Bone marrow (tissue), 2 donors: ENCODE measurements at regions not wholly inside any gene's neighbourhood (a gene's known extent, or its start where the extent isn't known, plus 50 kb on each side); places are given as distances from the start of the nearest gene placed in this dataset.
A peak's percentile ranks its signal among the peaks of the same experiment; 100 is the strongest.

Source experiments
- DNase-seq, 2 donors: peaks; one replicate each; lab custom pipeline; 2025; lab: John Stamatoyannopoulos, UW

DNA sequence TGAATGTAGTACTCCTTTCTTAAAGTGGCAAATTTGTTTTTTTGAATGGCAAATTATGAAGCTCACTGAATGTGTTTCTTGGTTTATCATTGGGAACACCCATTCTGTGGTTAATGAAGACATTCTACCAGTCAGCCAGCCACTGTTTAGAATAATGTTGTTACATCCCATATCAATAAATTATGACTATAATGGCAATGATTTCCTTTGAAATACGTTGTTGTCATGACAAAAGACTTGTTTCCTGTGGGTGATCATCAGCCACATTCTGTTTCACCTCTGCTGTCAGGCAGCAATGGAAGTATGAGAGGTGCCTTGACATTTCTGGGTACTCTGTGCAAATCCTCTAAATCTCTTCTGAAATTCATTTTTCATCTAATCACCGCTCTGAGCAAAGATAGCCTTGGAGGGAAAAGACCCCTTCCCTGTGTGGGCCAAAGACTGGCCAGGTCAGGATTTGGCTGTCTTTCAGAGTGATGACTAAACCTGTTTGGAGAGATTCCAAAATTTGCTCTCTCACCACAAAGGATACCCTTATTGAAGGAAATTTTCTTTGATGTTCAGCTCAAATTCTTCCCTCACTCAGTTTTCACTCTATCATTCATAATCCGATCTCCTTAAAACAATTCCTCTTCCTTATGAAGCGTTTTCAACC, 869.2 kb downstream of the BCL11A start:
- no peak for DNase-seq

DNA sequence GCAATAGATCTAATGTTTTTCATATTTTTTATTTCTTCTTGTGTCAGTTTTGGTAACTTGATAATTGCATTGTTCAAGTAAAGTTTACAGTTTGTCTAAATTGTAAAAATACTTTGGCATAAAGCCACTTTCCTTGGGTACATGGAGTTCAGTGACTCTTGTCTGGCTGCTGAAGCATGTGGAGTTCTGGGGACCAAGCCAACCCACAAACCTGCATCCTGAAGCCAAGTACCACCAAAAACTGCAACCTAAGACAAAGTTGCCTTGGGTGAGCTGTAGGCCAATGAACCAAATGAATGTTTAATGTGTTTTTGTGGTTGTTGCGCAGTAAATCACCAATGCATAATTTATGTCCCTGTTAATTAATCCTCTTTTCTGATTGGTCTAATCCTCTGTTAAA, 872.6 kb downstream of the BCL11A start:
- no peak for DNase-seq

GRCh38 chr2:59677158-59677557, 876.3 kb downstream of the BCL11A start:
- no peak for DNase-seq

DNA sequence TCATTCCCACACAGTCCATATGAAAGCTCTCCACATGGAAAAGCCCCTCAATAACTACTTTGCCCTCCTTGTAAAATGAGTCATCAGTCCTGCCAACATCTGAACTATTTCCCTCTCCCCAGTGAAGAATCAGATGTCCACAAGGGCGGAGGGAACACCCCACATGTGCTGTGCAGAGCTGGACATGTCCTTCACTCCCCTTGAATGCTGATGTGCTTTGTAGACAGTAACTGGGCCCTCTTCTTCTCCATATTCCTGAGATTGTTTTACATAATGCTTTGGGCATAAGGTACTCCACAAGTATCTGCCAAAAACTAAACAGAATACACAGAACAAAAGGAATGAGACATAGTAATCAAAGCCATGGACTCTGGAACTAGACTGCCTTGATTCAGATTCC, 879.4 kb downstream of the BCL11A start:
- DNase-seq: no peak

DNA sequence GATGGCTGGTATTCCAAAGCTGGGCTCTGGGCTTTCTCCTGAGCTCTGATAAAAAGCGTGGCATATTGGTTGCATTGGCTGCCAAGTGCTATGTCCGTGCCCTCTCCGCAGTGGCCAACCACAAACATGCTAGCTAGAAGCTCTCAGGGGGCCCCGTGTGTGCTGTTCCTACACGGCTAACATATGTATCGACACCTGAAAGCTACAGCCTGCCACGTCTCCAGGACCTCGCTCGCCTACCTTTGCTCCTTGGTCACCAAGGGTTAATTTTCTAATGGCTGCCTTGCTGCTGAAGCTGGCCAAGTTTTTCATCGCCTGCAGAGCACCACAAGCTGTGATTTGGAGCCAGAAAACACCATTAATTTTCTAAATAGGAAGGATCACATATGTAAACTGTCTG, 888.4 kb downstream of the BCL11A start:
- no peak for DNase-seq

GRCh38 chr2:59662127-59662861, 891.2 kb downstream of the BCL11A start:
- DNase-seq: no peak

DNA sequence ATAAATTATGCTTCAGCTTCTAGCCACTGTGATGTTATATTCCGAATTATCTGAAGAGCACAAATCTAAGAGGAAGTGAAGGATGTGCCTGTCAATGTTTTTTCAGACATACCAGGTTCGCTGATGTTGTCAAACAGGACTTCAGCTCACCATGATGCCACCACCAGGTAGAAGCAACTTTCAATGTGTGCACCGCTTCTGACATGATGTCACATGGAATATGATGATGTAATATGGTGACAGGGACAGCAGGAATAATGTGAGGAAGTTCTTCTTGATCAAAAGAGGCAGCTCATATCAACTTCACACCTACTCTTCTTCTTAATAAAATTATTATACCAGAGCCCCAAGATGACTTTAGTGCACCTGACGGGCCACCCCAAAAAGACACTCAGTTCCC, 893.2 kb downstream of the BCL11A start:
- no peak for DNase-seq

GRCh38 chr2:59658906-59659635, 894.4 kb downstream of the BCL11A start:
- DNase-seq: no peak

GRCh38 chr2:59655809-59656208, 897.6 kb downstream of the BCL11A start:
- DNase-seq: no peak

- DNase-seq: no peak
These were observed 898.7 kb downstream of the BCL11A start for GRCh38 chr2:59654710-59655109.

DNA sequence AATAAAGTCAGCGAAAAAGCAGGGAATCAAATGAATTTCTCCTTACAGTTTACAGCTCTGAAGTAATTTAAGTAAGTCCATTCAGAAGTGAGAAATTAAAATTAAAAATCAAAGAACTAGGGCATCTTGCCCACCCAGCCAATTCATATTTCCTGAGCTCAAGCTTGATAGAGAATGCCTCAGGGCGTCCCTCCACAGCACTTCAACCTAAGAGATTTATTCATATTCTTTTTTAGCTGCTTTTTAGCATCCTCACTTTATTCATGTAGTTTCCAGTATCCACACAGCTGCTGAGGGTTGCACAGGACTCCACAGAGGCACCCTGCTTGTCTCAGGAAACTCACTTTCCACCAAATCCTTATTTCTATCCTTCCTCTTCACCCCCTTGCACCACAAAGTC, 900.3 kb downstream of the BCL11A start:
- no peak for DNase-seq

DNA sequence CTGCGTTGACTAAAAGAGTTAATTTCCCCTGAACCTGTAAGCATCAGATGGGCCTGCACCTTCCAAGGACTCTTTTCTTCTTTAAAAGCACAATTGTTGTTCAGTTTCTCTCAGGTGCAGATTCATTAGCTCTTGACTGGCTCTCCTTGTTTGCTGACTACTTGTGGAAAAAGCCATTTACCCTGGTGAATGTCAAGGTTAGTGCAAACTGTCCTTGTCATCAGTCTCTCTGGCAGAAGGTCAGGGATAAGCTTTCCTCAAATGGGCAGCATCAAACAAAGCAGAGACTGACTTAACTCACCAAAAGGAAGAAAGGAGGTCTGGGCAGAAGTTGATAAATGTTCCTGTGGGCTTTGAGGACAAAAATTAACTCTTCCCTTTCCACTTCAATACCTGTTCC, 922.7 kb downstream of the BCL11A start:
- DNase-seq: no peak

DNA sequence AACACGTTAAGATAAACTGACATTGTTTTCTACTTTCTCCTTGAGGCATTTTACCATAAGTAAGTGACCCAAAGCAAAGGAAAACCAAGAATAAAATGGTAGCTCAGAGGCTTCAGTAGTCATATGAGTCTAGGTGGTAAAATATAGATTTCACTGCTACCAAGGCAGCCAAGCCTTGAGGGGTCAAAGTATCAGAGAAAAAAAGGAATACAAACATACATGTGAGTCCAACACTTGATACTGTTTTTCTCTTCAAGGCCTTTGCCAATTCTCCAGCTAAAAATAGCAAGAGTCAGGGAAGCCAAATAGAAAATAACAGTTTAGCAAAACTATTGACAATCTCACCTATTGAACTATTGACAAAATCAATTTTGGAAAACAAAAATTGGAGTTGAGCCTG, 925.9 kb downstream of the BCL11A start:
- no peak for DNase-seq

DNA sequence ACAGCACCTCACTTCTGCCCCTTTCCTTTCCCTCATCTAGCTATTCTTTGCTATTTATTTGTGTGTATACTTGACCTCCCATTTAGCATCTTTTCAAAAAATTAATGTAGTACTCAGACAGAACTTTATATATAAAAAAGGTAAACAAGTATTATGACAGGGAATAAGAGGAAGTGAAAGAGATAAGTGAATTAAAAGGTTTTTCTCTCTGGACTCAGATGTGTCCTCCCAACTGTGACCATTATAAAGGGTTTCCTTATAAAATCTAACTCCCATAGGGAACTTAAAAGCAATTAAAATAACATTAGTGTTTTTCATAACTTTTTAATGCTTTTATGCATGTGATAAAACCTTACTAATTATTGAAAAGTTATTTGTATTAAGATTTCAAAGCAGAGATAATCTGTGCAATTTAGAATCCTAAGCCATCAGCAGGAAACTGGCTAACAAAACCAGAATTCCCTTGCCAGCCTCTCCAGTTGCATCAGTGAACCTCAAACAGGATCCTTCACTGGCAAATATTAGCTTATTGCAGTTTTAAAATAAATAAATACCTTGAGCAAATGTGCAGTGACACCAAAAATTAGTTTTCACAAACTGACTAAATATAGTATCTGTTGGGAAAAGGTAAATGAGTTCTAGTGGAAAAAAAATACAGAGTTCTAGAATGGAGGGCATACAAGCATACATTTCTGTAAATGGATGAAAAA, 930.7 kb downstream of the BCL11A start:
- no peak for DNase-seq

- DNase-seq: no peak
These were observed 949.3 kb downstream of the BCL11A start for GRCh38 chr2:59604123-59604522.

DNA sequence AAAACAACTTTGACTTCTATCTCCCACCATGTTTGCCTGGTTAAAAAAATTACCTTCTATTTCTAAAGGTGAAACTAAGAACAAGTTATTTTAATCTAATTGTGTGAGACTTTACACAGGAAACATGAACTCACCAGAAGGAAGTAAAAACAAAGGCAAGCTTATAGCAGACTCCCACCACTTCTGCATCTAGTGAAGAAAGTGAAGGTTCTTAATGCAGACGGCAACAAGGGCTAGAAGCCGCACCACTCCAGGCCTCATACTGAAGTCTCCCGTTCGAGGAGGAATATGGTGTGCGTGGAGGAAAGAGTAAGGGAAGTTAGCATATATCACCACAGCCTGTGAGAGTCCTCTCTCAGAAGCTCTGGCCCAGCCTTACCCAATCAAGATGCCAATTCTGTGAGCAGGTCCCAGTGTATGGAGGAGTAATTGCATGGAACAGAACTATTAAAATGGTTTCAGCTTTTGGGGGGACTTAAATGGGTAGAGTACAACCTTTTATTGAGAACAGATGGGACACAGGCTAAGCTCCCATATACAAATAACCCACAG, 958.7 kb downstream of the BCL11A start:
- DNase-seq: peak in 1 of 2 donors; percentile 93

- DNase-seq: no peak
These were observed 962.7 kb downstream of the BCL11A start for GRCh38 chr2:59590798-59591197.

- no peak for DNase-seq
These were observed 963.6 kb downstream of the BCL11A start for GRCh38 chr2:59589881-59590280.

GRCh38 chr2:59588286-59588685, 965.2 kb downstream of the BCL11A start:
- DNase-seq: no peak

DNA sequence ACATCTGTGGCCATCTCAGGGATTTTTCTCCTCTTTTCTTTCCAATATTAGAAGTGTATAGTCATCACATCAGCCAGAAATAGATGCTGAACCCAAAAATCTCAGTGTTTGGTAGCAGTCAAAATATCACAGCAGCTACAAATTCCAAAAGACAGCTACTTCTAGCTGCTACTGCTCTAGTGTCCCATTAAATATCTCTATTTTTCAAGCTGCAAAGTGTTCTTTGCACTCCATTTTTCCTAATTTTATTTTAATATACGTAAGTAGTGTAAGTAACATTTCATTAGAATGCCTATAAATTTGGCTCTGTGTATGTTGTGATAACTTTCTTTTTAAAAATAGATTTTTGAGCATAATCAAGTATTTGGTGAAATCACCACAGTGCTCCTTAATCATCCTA, 967.3 kb downstream of the BCL11A start:
- no peak for DNase-seq

GRCh38 chr2:59585655-59586054, 967.8 kb downstream of the BCL11A start:
- no peak for DNase-seq

GRCh38 chr2:59584958-59585357, 968.5 kb downstream of the BCL11A start:
- no peak for DNase-seq
